B cell (primary cell): ENCODE measurements at regions not wholly inside any gene's neighbourhood (a gene's known extent, or its start where the extent isn't known, plus 50 kb on each side); places are given as distances from the start of the nearest gene placed in this dataset.

Source experiments
- ATAC-seq: fragments of 200-7000 bp; cut with Tn5 transposase; one replicate; pipeline ENCODE4 v1.10.0; 2021; ENCODE audit warnings: low read depth, mild to moderate bottlenecking, moderate number of reproducible peaks, moderate library complexity
- CTCF ChIA-PET: fragments of 350-600 bp; sonication (Branson Sonifier 250); formaldehyde crosslinking; loops from one replicate; lab custom pipeline; 2021; ENCODE audit warnings: antibody characterized with exemption, inconsistent platforms; lab: Charles Lee
- POLR2A ChIA-PET: fragments of 350-600 bp; sonication (Branson Sonifier 250); formaldehyde crosslinking; loops from one replicate; lab custom pipeline; 2021; ENCODE audit warnings: antibody characterized with exemption; lab: Charles Lee
- DNase-seq: peaks from one replicate; pipeline ENCODE4 v3.0.0; 2013
- H2AFZ ChIP-seq: 2 replicates; pipeline ENCODE4 v1.6.1; 2012; ENCODE audit warnings: mild to moderate bottlenecking, low read depth, low read length; ENCODE audit not compliant: insufficient read depth, poor library complexity, severe bottlenecking
- H3K27ac ChIP-seq, 2 donors: 1 replicate in 1 of 2; 2 replicates in 1 of 2; pipeline ENCODE4 v1.5.1; 2012 to 2013; ENCODE audit warnings: low read length in 2 of 2, mild to moderate bottlenecking in 2 of 2, moderate library complexity in 1 of 2
- H3K27me3 ChIP-seq, 4 experiments: fragments of 200-600 bp in 1 of 4; sonication (generic) in 1 of 4; replicated peaks in 1 of 4; 1 replicate in 2 of 4; 2 replicates in 2 of 4; pipeline versions ENCODE4 v1.6.1 to v1.7.0; 2013 to 2016; ENCODE audit warnings: low read length in 3 of 4, mild to moderate bottlenecking in 2 of 4, mixed read lengths in 1 of 4, moderate library complexity in 1 of 4; ENCODE audit not compliant: insufficient read depth in 4 of 4, control insufficient read depth in 3 of 4; ENCODE audit errors: control extremely low read depth in 1 of 4
- H3K36me3 ChIP-seq, 2 experiments: replicated peaks in 1 of 2; 1 replicate in 1 of 2; 2 replicates in 1 of 2; pipeline versions ENCODE4 v1.6.1 to v1.7.1; 2013; ENCODE audit warnings: low read length in 1 of 2; ENCODE audit not compliant: insufficient read depth in 2 of 2, control insufficient read depth in 1 of 2; ENCODE audit errors: control extremely low read depth in 1 of 2, extremely low read depth in 1 of 2
- H3K4me1 ChIP-seq, 2 donors: fragments of 200-600 bp in 1 of 2; sonication (generic) in 1 of 2; 1 replicate in 1 of 2; 2 replicates in 1 of 2; pipeline versions ENCODE4 v1.5.1 to v1.6.1; 2013 to 2017; ENCODE audit warnings: low read length in 2 of 2; ENCODE audit not compliant: control insufficient read depth in 2 of 2, insufficient read depth in 2 of 2
- H3K4me2 ChIP-seq: replicated peaks from 2 replicates; pipeline ENCODE3; 2012; ENCODE audit warnings: mild to moderate bottlenecking, low read depth, low read length; ENCODE audit not compliant: poor library complexity, severe bottlenecking
- H3K4me3 ChIP-seq, 5 experiments: fragments of 200-600 bp in 1 of 5; sonication (generic) in 1 of 5; 1 replicate in 3 of 5; 2 replicates in 2 of 5; pipeline versions ENCODE4 v1.5.1 to v1.7.0; 2011 to 2016; ENCODE audit warnings: low read length in 4 of 5, mild to moderate bottlenecking in 4 of 5, low read depth in 2 of 5, control low read depth in 1 of 5, moderate library complexity in 1 of 5; ENCODE audit not compliant: insufficient read depth in 1 of 5; ENCODE audit errors: control extremely low read depth in 1 of 5, extremely low read depth in 1 of 5
- H3K79me2 ChIP-seq: fragments of 200-600 bp; sonication (generic); one replicate; pipeline ENCODE4 v1.6.0; 2016; ENCODE audit warnings: low read length; ENCODE audit not compliant: control insufficient read depth, insufficient read depth
- H3K9ac ChIP-seq: fragments of 200-600 bp; sonication (generic); 2 replicates; pipeline ENCODE4 v1.6.1; 2017; ENCODE audit warnings: mild to moderate bottlenecking, low read length, moderate library complexity
- H3K9me3 ChIP-seq, 3 donors: one replicate each; pipeline versions ENCODE4 v1.6.1 to v1.7.1; 2013; ENCODE audit warnings: low read length in 2 of 3; ENCODE audit not compliant: control insufficient read depth in 2 of 3, insufficient read depth in 1 of 3; ENCODE audit errors: control extremely low read depth in 1 of 3
- H4K20me1 ChIP-seq: 2 replicates; pipeline ENCODE4 v1.6.0; 2012; ENCODE audit warnings: mild to moderate bottlenecking, low read length; ENCODE audit not compliant: insufficient read depth, control insufficient read depth, poor library complexity, severe bottlenecking
- H3K27ac Mint-ChIP-seq: one replicate; pipeline ENCODE4 v1.8.0; 2021; ENCODE audit warnings: mixed read lengths
- H3K27me3 Mint-ChIP-seq: one replicate; pipeline ENCODE4 v1.8.0; 2021; ENCODE audit warnings: mixed read lengths
- H3K4me1 Mint-ChIP-seq: one replicate; pipeline ENCODE4 v1.8.0; 2021; ENCODE audit warnings: mixed read lengths
- H3K4me3 Mint-ChIP-seq: one replicate; pipeline ENCODE4 v1.8.0; 2021; ENCODE audit warnings: mixed read lengths
- H3K9me3 Mint-ChIP-seq: one replicate; pipeline ENCODE4 v1.8.0; 2022; ENCODE audit warnings: mixed read lengths; ENCODE audit not compliant: insufficient read depth
- CTCF ChIP-seq: fragments of 200-600 bp; IDR thresholded peaks from one replicate; pipeline ENCODE4 v1.8.0; 2022; ENCODE audit warnings: antibody characterized with exemption, mild to moderate bottlenecking
- EZH2 ChIP-seq: IDR thresholded peaks from 2 replicates; pipeline ENCODE4 v1.6.1; 2012; ENCODE audit warnings: borderline replicate concordance, low read depth, mild to moderate bottlenecking, moderate library complexity, low read length; ENCODE audit not compliant: insufficient read depth, poor library complexity, severe bottlenecking
- WGBS: methylation state at CpG from one replicate; pipeline ENCODE4 v1.1.5; 2013; ENCODE audit warnings: missing lambda C conversion rate; ENCODE audit not compliant: insufficient coverage; 5-methylcytosine and 5-hydroxymethylcytosine counted together
- intact Hi-C: fragments of 100-400 bp; cut with micrococcal nuclease; formaldehyde crosslinking; loops from one replicate; pipeline ENCODE4 v1.10.0; 2022

GRCh38 chr1:168407832-168408538 is 127.3 kb downstream of the TBX19 start:
- Histone ChIP-seq H3K79me2 (no peaks in the 10 kb centered on the region), H3K9ac (no peak overlapping the region), H3K4me2 (peak overlapping the region; percentile 29), H3K9me3 (peaks cover 0 to 3% (median 2%) of the 10 kb centered on the region in 3 donors), H4K20me1 (no peaks in the 10 kb centered on the region), H3K4me1 (peaks cover 0 to 4% of the 10 kb centered on the region in 2 donors), H2AFZ (peak overlapping the region; percentile 32), H3K36me3 (no peaks in the 10 kb centered on the region), H3K27ac (no peak overlapping the region), H3K27me3 (no peaks in the 10 kb centered on the region), H3K4me3 (no peak overlapping the region)
- POLR2A ChIA-PET = no interaction called here
- intact Hi-C loops = no loop called here
- Mint-ChIP-seq H3K4me3 (no peak overlapping the region), H3K27ac (no peak overlapping the region), H3K4me1 (peaks cover 7% of the 10 kb centered on the region), H3K9me3 (no peaks in the 10 kb centered on the region), H3K27me3 (peaks cover 3% of the 10 kb centered on the region)
- CTCF ChIA-PET = no interaction called here
- no peak for ATAC-seq
- no peak for DNase-seq
- WGBS = no CpG with 5 or more reads among the region's 1 CpG
- TF ChIP-seq CTCF (no peak), EZH2 (no peak)

GRCh38 chr1:168405906-168406549 is 125.4 kb downstream of the TBX19 start:
- no peaks in the 10 kb centered on the region for H4K20me1 ChIP-seq
- no peak overlapping the region for H3K4me3 Mint-ChIP-seq
- no peak overlapping the region for H3K27ac ChIP-seq
- 94% methylated on average over 2 of the region's 3 CpGs for WGBS
- no peak overlapping the region for H2AFZ ChIP-seq
- ATAC-seq (no peak), DNase-seq (no peak)
- H3K27ac Mint-ChIP-seq = no peak overlapping the region
- intact Hi-C loops = no loop called here
- peaks cover 7% of the 10 kb centered on the region for H3K4me1 Mint-ChIP-seq
- H3K4me1 ChIP-seq = peaks cover 0 to 4% of the 10 kb centered on the region in 2 donors
- H3K4me3 ChIP-seq = no peak overlapping the region
- H3K9me3 ChIP-seq = peaks cover 0 to 3% (median 2%) of the 10 kb centered on the region in 3 donors
- CTCF ChIA-PET = no interaction called here
- no peaks in the 10 kb centered on the region for H3K36me3 ChIP-seq
- no peaks in the 10 kb centered on the region for H3K27me3 ChIP-seq
- H3K4me2 ChIP-seq = no peak overlapping the region
- no peaks in the 10 kb centered on the region for H3K9me3 Mint-ChIP-seq
- TF ChIP-seq EZH2 (no peak), CTCF (no peak)
- POLR2A ChIA-PET = no interaction called here
- H3K9ac ChIP-seq = no peak overlapping the region
- no peaks in the 10 kb centered on the region for H3K79me2 ChIP-seq
- peaks cover 4% of the 10 kb centered on the region for H3K27me3 Mint-ChIP-seq
